ENCODE measurements at regions not wholly inside any gene's neighbourhood (a gene's known extent, or its start where the extent isn't known, plus 50 kb on each side); places are given as distances from the start of the nearest gene placed in this dataset.

- H3K9me3 ChIP-seq, result no peaks in the 10 kb centered on the region
- no peaks in the 10 kb centered on the region for H3K4me1 ChIP-seq
- no peaks in the 10 kb centered on the region for H3K36me3 ChIP-seq
- no peak for DNase-seq
- no peak for TF ChIP-seq CTCF (IDR thresholded peaks at IDR 0.05; ENCODE audit: low read depth, low read length)
- no peaks in the 10 kb centered on the region for H3K27me3 ChIP-seq
- H3K4me3 ChIP-seq (ENCODE audit: low read depth, low read length), result no peak overlapping the region
Observed at GRCh38 chr7:17559388-17559787, 260.9 kb downstream of the AHR start.

- Histone ChIP-seq H3K4me3 (ENCODE audit: low read depth, low read length) (no peak overlapping the region), H3K4me1 (no peaks in the 10 kb centered on the region), H3K9me3 (no peaks in the 10 kb centered on the region), H3K27me3 (no peaks in the 10 kb centered on the region), H3K36me3 (no peaks in the 10 kb centered on the region)
- DNase-seq, result no peak
- no peak for TF ChIP-seq CTCF (IDR thresholded peaks at IDR 0.05; ENCODE audit: low read depth, low read length)
Observed at GRCh38 chr7:17560516-17560915, 262.1 kb downstream of the AHR start.

- Histone ChIP-seq H3K4me1 (no peaks in the 10 kb centered on the region), H3K9me3 (no peaks in the 10 kb centered on the region), H3K27me3 (no peaks in the 10 kb centered on the region), H3K4me3 (ENCODE audit: low read depth, low read length) (no peak overlapping the region), H3K36me3 (no peaks in the 10 kb centered on the region)
- no peak for DNase-seq
- TF ChIP-seq CTCF (IDR thresholded peaks at IDR 0.05; ENCODE audit: low read depth, low read length), result no peak
Observed at GRCh38 chr7:17560966-17561365, 262.5 kb downstream of the AHR start.

- Histone ChIP-seq H3K4me1 (no peaks in the 10 kb centered on the region), H3K4me3 (ENCODE audit: low read depth, low read length) (no peak overlapping the region), H3K27me3 (no peaks in the 10 kb centered on the region), H3K36me3 (no peaks in the 10 kb centered on the region), H3K9me3 (no peaks in the 10 kb centered on the region)
- no peak for DNase-seq
- TF ChIP-seq CTCF (IDR thresholded peaks at IDR 0.05; ENCODE audit: low read depth, low read length), result no peak
Observed at GRCh38 chr7:17564678-17565212, 266.3 kb downstream of the AHR start.

- Histone ChIP-seq H3K4me3 (ENCODE audit: low read depth, low read length) (no peak overlapping the region), H3K27me3 (no peaks in the 10 kb centered on the region), H3K36me3 (no peaks in the 10 kb centered on the region), H3K9me3 (no peaks in the 10 kb centered on the region), H3K4me1 (no peaks in the 10 kb centered on the region)
- TF ChIP-seq CTCF (IDR thresholded peaks at IDR 0.05; ENCODE audit: low read depth, low read length), result no peak
- no peak for DNase-seq
Observed at GRCh38 chr7:17580141-17580540, 281.7 kb downstream of the AHR start.

- Histone ChIP-seq H3K36me3 (no peaks in the 10 kb centered on the region), H3K27me3 (no peaks in the 10 kb centered on the region), H3K9me3 (no peaks in the 10 kb centered on the region), H3K4me1 (no peaks in the 10 kb centered on the region), H3K4me3 (ENCODE audit: low read depth, low read length) (no peak overlapping the region)
- TF ChIP-seq CTCF (IDR thresholded peaks at IDR 0.05; ENCODE audit: low read depth, low read length), result no peak
- no peak for DNase-seq
Observed at GRCh38 chr7:17580856-17581255, 282.4 kb downstream of the AHR start.
